ENCODE measurements at regions not wholly inside any gene's neighbourhood (a gene's known extent, or its start where the extent isn't known, plus 50 kb on each side); places are given as distances from the start of the nearest gene placed in this dataset.
"Not testable (repeated sequence)": the region's sequence is repeated elsewhere in the genome, so short reads cannot be mapped to it uniquely, and the experiment has no call there.

DNA sequence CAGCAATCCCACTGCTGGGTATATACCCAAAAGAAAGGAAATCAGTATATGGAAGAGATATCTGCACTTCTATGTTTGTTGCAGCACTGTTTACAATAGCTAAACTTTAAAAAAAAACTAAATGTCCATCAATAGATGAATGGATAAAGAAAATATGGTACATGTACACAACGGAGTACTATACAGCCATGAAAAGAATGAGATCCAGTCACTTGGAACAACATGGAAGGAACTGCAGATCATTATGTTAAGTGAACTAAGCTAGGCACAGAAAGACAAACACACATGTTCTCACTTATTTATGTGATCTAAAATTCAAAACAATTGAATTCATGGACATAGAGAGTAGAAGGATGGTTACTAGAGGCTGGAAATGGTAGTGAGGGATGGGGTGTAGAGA is 400.7 kb downstream of the ZNF674 start:
- DNase-seq, result no peak

GRCh38 chrX:46140272-46140671 is 404.9 kb downstream of the ZNF674 start:
- DNase-seq, result no peak

GRCh38 chrX:46130247-46130646 is 415.0 kb downstream of the ZNF674 start:
- DNase-seq, result no peak

DNA sequence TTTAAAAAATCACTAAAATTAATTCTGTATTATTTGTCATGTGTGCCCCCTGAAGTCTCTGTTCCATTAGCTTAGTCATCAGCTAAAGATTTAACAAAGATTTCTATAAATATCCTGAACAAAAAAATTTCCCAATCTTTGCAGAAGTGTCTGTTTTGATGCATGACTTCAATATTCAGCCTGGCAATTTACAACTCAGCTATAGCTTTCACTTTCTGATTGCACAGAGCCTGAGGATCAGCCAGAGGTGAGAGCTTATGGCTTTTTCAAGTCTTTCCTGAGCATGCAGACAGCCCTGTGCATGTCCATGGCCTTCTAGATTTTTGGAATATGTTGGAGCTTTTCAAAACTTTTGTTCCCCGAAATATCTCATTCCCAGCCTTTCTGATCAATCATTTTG is 420.1 kb downstream of the ZNF674 start:
- DNase-seq, result no peak

- no peak for DNase-seq
Measured at GRCh38 chrX:46117234-46117633, 428.0 kb downstream of the ZNF674 start.

DNA sequence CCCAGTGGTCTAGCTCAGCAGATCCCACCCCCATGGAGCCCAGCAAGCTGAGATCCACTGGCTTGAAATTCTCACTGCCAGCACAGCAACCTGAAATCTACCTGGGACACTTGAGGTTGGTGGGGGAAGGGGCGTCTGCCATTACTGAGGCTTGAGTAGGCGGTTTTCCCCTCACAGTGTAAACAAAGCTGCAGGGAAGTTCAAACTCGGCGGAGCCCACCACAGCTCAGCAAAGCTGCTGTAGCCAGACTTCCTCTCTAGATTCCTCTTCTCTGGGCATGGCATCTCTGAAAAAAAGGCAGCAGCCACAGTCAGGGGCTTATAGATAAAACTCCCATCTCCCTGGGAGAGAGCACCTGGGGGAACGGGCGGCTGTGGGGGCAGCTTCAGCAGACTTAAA is 457.9 kb downstream of the ZNF674 start:
- not testable (repeated sequence) for DNase-seq

GRCh38 chrX:46080121-46080520 is 465.1 kb downstream of the ZNF674 start:
- DNase-seq, result not testable (repeated sequence)

GRCh38 chrX:46072791-46073190 is 472.4 kb downstream of the ZNF674 start:
- no peak for DNase-seq

DNA sequence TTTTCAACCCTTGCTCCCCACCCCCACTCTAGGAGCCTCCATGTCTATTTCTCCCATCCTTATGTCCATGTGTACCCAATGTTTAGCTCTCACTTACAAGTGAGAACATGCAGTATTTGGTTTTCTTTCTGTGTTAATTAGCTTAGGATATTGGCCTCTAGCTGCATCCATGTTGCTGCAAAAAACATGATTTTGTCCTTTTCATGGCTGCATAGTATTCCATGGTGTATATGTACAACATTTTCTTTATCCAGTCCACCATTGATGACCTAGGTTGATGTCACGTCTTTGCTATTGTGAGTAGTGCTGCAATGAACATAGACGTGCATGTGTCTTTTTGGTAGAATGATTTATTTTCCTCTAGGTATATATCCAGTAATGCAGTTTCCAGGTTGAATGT is 472.8 kb downstream of the ZNF674 start:
- DNase-seq, result no peak

GRCh38 chrX:46070421-46070820 is 474.8 kb downstream of the ZNF674 start:
- DNase-seq, result no peak

- no peak for DNase-seq
Measured at GRCh38 chrX:46059316-46059715, 485.9 kb downstream of the ZNF674 start.

- DNase-seq, result no peak
Measured at GRCh38 chrX:46044486-46044885, 500.7 kb downstream of the ZNF674 start.

DNA sequence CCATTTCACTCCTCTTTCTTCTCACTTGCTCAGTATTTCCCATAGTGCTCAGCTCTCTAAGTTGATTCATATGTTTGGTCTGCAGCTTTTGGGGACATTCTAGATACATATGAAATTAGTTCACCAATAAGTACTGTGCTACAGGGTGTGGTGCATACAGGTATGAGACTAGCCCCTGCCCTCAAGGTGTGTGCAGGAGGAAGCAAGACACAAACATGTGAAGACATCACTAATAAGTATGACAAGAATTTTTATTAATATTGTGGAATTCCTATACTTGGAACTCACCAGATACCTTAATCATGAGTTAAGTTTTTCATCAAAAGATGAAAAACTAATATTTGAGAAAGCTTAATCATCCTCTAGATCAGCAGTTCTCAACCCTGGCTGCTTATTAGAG is 505.2 kb downstream of the ZNF674 start:
- DNase-seq, result no peak

DNA sequence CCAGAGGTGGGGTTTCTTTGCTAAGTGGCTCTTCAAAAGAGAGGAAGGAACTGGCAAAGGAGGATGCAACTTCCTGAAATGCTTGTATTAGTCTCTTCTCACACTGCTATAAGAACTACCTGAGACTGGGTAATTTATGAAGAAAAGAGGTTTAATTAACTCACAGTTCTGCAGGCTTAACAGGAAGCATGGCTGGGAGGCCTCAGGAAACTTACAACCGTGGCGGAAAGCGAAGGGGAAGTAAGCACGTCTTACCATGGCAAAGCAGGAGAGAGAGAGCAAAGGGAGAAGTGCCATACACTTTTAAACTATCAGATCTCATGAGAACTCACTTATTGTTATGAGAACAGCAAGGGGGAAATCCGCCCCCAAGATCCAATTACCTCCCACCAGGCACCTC is 505.7 kb downstream of the ZNF674 start:
- DNase-seq, result no peak

DNA sequence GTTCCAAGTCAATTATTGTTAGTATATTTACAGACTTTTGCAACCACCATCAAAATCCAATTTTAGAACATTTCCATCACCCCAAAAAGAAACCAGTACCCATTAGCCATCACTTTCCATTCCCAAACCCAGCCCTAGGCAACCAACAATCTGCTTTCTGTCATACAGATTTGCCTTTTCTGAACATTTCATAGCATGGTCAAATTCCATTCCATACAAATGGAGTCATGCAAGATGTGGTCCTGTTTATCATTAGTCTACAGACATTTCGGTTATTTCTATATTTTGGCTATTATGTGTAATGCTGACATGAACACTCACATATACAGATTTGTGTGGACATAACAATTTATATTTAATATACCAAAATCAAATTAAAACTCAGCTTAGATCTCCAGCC is 508.7 kb downstream of the ZNF674 start:
- no peak for DNase-seq

GRCh38 chrX:46034868-46035267 is 510.4 kb downstream of the ZNF674 start:
- no peak for DNase-seq

- peak; percentile 50 for DNase-seq
Measured at GRCh38 chrX:46029777-46030176, 515.4 kb downstream of the ZNF674 start.

GRCh38 chrX:46016296-46016695 is 528.9 kb downstream of the ZNF674 start:
- no peak for DNase-seq

- no peak for DNase-seq
Measured at GRCh38 chrX:46015653-46016052, 529.6 kb downstream of the ZNF674 start.

DNA sequence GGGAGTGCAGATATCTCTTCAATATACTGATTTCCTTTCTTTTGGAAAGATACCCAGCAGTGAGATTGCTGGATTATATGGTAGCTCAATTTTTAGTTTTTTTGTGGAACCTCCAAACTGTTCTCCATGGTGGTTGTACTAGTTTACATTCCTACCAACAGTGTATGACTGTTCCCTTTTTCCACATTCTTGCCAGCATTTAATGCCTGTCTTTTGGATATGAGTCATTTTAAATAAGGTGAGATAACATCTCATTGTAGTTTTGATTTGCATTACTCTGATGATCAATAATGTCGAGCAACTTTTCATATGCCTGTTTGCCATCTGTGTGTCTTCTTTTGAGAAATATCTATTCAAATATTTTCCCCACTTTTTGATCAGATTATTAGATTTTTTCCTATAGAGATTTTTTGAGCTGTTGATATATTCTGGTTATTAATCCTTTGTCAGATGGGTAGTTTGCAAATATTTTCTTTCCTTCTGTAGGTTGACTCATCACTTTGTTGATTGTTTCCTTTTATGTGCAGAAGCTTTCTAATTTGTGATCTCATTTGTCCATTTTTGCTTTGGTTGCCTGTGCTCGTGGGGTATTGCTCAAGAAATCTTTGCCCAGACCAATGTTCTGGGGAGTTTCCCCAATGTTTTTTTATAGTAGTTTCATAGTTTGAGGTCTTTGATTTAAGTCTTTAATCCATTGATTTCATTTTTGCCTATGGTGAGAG is 552.7 kb downstream of the ZNF674 start:
- no peak for DNase-seq

DNA sequence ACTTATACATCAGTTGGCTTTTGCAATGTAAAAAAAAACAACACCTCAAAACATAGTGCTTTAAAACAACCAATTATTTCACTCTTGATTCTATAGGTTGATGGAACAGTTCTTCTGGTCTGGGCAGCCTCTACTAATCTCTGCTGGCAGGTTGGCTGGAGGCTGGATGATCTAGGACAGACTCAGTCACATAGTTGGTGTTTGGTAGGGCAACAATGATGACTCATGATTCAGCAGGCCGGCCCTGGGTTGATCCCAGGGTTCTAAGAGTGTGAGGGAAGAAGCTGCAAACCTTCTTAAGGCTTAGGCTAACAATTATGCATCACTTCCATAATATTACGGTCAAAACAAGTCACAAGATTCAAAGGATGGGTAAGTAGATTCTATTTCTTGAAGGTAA is 558.2 kb downstream of the ZNF674 start:
- no peak for DNase-seq

GRCh38 chrX:45986081-45986480 is 559.1 kb downstream of the ZNF674 start:
- DNase-seq, result no peak

DNA sequence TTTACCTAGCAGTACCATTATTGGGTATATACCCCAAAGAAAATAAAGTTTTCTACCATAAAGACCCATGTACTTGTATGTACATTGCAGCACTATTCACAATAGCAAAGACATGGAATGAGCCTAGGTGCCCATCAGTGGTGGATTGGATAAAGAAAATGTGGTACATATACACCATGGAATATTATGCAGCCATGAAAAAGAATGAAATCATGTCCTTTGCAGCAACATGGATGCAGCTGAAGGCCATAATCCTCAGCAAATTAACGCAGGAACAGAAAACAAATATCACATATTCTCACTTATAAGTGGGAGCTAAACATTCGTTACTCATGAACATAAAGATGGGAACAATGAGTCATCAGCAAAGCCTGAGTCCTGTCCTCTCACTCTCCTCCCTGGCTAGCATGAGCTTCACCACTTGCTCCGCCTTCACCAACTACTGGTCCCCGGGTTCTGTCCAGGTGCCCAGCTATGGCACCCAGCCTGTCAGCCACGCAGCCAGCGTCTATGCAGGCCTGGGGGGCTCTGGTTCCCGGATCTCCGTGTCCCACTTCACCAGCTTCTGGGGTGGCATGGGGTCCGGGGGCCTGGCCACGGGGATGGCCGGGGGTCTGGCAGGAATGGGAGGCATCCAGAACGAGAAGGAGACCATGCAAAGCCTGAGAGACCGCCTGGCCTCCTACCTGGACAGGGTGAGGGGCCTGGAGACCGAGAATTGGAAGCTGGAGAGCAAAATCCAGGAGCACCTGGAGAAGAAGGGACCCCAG is 562.1 kb downstream of the ZNF674 start:
- DNase-seq, result not testable (repeated sequence)

DNA sequence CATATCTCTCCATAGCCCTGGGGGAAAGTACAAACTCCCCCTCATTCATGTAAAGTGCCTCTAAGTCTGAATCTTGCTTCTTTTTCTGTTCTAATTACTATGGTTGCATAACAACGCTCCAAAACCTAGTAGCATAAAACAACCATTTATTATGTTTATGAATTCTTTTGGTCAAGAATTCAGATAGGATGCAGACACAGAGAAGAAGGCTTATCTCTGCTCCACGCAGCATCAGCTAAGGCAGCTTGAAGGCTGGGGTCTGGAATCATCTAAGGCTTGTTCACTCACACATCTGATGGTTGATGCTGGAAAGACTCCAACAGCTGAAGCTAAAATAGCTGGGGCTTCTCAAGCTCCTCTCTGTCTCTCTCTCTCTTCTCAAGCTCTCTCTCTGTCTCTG is 564.5 kb downstream of the ZNF674 start:
- DNase-seq, result no peak

DNA sequence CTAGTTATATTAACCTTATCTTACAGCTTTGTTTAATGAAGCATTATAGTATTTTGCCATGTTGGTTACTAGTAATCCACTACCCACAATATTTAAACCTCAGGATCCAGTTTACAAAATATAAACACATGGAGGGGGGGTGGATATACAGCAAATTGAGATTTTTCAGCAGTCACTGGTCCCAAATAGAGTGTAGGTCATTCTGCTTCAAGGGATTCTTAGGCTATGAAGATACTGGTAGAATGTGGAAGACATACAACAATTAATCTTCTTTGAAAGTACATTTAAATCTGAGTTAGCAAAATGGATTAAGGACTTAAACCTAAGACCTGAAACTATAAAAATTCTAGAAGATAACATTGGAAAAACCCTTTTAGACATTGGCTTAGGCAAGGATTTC is 569.6 kb downstream of the ZNF674 start:
- DNase-seq, result no peak

All from NCI-H510A treated with DMSO at 0.1 percent for 48 hours (cell line).